ENCODE measurements at regions not wholly inside any gene's neighbourhood (a gene's known extent, or its start where the extent isn't known, plus 50 kb on each side); places are given as distances from the start of the nearest gene placed in this dataset.

Small RNA genes in the stretch of these regions (microRNA-seq; reads per million reads assigned to microRNA genes)
- gene MIR1233-2 = 0 reads per million in 3 donors

Small RNA genes in the stretch of these regions (small RNA-seq; reads per million reads assigned to genes)
- gene MIR1233-2 = 0 reads per million in 2 donors

Measured in adrenal gland (tissue), 5 donors.